ENCODE measurements at regions not wholly inside any gene's neighbourhood (a gene's known extent, or its start where the extent isn't known, plus 50 kb on each side); places are given as distances from the start of the nearest gene placed in this dataset.

- no peak for DNase-seq
- no peak overlapping the region for H3K27ac ChIP-seq
- no peaks in the 10 kb centered on the region for H3K36me3 ChIP-seq
- intact Hi-C loops (cut with DNase I), result loop anchor here in 1 of 3 donors (10.0 kb wide), 1 partner anchor 542 kb away; no protein-coding TSS in a partner anchor
- no peaks in the 10 kb centered on the region for H3K9me3 ChIP-seq
- TF ChIP-seq, protein P1, sequence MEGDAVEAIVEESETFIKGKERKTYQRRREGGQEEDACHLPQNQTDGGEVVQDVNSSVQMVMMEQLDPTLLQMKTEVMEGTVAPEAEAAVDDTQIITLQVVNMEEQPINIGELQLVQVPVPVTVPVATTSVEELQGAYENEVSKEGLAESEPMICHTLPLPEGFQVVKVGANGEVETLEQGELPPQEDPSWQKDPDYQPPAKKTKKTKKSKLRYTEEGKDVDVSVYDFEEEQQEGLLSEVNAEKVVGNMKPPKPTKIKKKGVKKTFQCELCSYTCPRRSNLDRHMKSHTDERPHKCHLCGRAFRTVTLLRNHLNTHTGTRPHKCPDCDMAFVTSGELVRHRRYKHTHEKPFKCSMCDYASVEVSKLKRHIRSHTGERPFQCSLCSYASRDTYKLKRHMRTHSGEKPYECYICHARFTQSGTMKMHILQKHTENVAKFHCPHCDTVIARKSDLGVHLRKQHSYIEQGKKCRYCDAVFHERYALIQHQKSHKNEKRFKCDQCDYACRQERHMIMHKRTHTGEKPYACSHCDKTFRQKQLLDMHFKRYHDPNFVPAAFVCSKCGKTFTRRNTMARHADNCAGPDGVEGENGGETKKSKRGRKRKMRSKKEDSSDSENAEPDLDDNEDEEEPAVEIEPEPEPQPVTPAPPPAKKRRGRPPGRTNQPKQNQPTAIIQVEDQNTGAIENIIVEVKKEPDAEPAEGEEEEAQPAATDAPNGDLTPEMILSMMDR (IDR thresholded peaks at IDR 0.05), result no peak
- WGBS, 2 donors, result 90 to 95% methylated on average over 8 of the region's 8 CpGs
- H3K4me1 ChIP-seq, result peaks cover 0 to 3% (median 0%) of the 10 kb centered on the region in 3 donors
- FAIRE-seq, result no peak
- ATAC-seq, result no peak
- no peak overlapping the region for H3K4me3 ChIP-seq
- H3K27me3 ChIP-seq, result no peaks in the 10 kb centered on the region
Observed at GRCh38 chr2:42942214-42942989, 150.0 kb upstream of the HAAO start.

- TF ChIP-seq, protein P1 (IDR thresholded peaks at IDR 0.05), result no peak
- FAIRE-seq (no peak), ATAC-seq (peak in 1 of 4 donors; percentile 28), DNase-seq (no peak)
- Histone ChIP-seq H3K27me3 (no peaks in the 10 kb centered on the region), H3K36me3 (no peaks in the 10 kb centered on the region), H3K4me3 (no peak overlapping the region), H3K9me3 (no peaks in the 10 kb centered on the region), H3K4me1 (peaks cover 0 to 1% (median 0%) of the 10 kb centered on the region in 3 donors), H3K27ac (no peak overlapping the region)
- intact Hi-C loops (cut with DNase I), result loop anchor here in 1 of 3 donors (10.0 kb wide), 1 partner anchor 543 kb away; no protein-coding TSS in a partner anchor
- 46 to 56% methylated on average over 3 of the region's 3 CpGs for WGBS, 2 donors
Observed at GRCh38 chr2:42941633-42942176, 149.3 kb upstream of the HAAO start.

DNA sequence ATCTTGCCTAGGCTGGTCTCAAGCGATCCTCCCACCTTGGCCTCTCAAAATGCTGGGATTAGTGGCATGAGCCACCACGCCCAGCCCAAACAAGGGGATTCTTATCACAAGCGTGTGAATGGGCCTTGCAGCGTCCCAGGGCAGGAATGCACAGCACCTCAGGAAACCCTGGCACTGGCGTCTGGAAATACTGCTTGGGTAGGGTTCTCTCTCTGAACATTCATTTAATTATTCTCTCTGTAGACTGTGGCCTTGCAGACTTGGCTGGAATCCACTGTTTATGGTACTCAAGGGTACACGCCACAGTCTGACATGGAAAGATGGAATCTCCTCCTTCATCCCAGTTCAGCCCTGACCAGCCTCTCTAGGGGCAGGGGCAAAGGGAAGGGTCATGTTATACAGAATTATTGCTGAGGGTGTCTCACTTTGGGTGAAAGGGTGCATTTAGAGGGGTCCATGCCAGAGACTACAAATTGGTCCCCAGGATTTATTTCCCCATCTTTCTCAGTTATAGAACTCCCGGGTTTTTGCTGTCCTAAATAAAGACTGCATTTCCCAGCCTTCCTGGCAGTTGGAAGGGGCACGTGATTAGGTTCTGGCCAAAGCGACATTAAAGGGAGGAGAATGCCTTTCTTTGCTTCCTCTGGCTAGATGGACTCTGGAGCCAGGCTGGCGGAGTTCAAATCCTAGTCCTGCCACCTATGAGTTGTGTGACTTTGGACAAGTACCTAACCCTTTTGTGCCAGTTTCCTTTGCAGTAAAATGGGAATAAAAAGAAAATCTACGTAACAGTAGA is 147.2 kb upstream of the HAAO start:
- WGBS, 2 donors, result 62 to 68% methylated on average over 11 of the region's 11 CpGs
- intact Hi-C loops (cut with DNase I), result loop anchor here in 1 of 3 donors (10.0 kb wide), 1 partner anchor 545 kb away; no protein-coding TSS in a partner anchor
- H3K9me3 ChIP-seq, result no peaks in the 10 kb centered on the region
- FAIRE-seq, result no peak
- H3K4me3 ChIP-seq, result no peak overlapping the region
- H3K4me1 ChIP-seq, result no peaks in the 10 kb centered on the region
- H3K27me3 ChIP-seq, result no peaks in the 10 kb centered on the region
- peak overlapping the region in 1 of 4 donors; percentile 22 for H3K27ac ChIP-seq
- ATAC-seq, result peak in 2 of 4 donors; percentile 46 to 54
- no peak for DNase-seq
- TF ChIP-seq, protein P1 (IDR thresholded peaks at IDR 0.05), result no peak
- no peaks in the 10 kb centered on the region for H3K36me3 ChIP-seq

- Histone ChIP-seq H3K27me3 (no peaks in the 10 kb centered on the region), H3K36me3 (no peaks in the 10 kb centered on the region), H3K4me3 (no peak overlapping the region), H3K4me1 (no peaks in the 10 kb centered on the region), H3K9me3 (no peaks in the 10 kb centered on the region), H3K27ac (peak overlapping the region in 1 of 4 donors; percentile 22)
- intact Hi-C loops (cut with DNase I), result no loop called here
- TF ChIP-seq, protein P1 (IDR thresholded peaks at IDR 0.05), result no peak
- ATAC-seq (no peak), FAIRE-seq (no peak), DNase-seq (no peak)
- 94 to 95% methylated on average over 3 of the region's 3 CpGs for WGBS, 2 donors
Observed at GRCh38 chr2:42938671-42939370, 146.4 kb upstream of the HAAO start.

All from pancreas (tissue), 10 donors.